GM20000 (cell line): ENCODE measurements at regions not wholly inside any gene's neighbourhood (a gene's known extent, or its start where the extent isn't known, plus 50 kb on each side); places are given as distances from the start of the nearest gene placed in this dataset.
A peak's percentile ranks its signal among the peaks of the same experiment; 100 is the strongest.

Experiments
- DNase-seq: peaks from one replicate; pipeline ENCODE4 v3.0.0; 2012; ENCODE audit warnings: low spot score
- CTCF ChIP-seq: IDR thresholded peaks from 2 replicates; pipeline ENCODE4 v1.5.1; 2012; ENCODE audit warnings: mild to moderate bottlenecking, control low read depth; ENCODE audit errors: extremely low read depth, missing control alignments

GRCh38 chr10:31644931-31645633 is 283.5 kb downstream of the ARHGAP12 start:
- no peak for DNase-seq

GRCh38 chr10:31642281-31642680 is 286.4 kb downstream of the ARHGAP12 start:
- DNase-seq, result no peak
- TF ChIP-seq CTCF, result no peak

More at GRCh38 chr10:31644931-31645633, 283.5 kb downstream of the ARHGAP12 start:
- no peak for TF ChIP-seq CTCF

- DNase-seq, result no peak
- TF ChIP-seq CTCF, result no peak
Measured at GRCh38 chr10:31635415-31636065, 293.1 kb downstream of the ARHGAP12 start.

- TF ChIP-seq CTCF, result no peak
- no peak for DNase-seq
Measured at GRCh38 chr10:31635009-31635408, 293.6 kb downstream of the ARHGAP12 start.

- DNase-seq, result peak; percentile 40
- TF ChIP-seq CTCF, result no peak
Measured at GRCh38 chr10:31630861-31631567, 297.6 kb downstream of the ARHGAP12 start.

GRCh38 chr10:31625566-31625965 is 303.1 kb downstream of the ARHGAP12 start:
- no peak for DNase-seq

More at GRCh38 chr10:31625566-31625965, 303.1 kb downstream of the ARHGAP12 start:
- TF ChIP-seq CTCF, result no peak
